ENCODE measurements at regions not wholly inside any gene's neighbourhood (a gene's known extent, or its start where the extent isn't known, plus 50 kb on each side); places are given as distances from the start of the nearest gene placed in this dataset.

GRCh38 chr6:156538875-156539660, 238.1 kb upstream of the ARID1B start:
- FAIRE-seq (no peak), DNase-seq (ENCODE audit: low read depth) (no peak)
- no peak for TF ChIP-seq CTCF (IDR thresholded peaks at IDR 0.05; ENCODE audit: insufficient read depth, low read length, severe bottlenecking)
- Histone ChIP-seq H3K4me3 (ENCODE audit: low read depth, low read length) (no peak overlapping the region), H3K27me3 (ENCODE audit: control insufficient read depth, insufficient read depth, low read length) (no peaks in the 10 kb centered on the region), H3K36me3 (ENCODE audit: control insufficient read depth, insufficient read depth, low read length) (no peaks in the 10 kb centered on the region)

- no peaks in the 10 kb centered on the region for H3K36me3 ChIP-seq (ENCODE audit: control insufficient read depth, insufficient read depth, low read length)
- DNase-seq (ENCODE audit: low read depth) (no peak), FAIRE-seq (no peak)
- no peaks in the 10 kb centered on the region for H3K27me3 ChIP-seq (ENCODE audit: control insufficient read depth, insufficient read depth, low read length)
- no peak for TF ChIP-seq CTCF (IDR thresholded peaks at IDR 0.05; ENCODE audit: insufficient read depth, low read length, severe bottlenecking)
- no peak overlapping the region for H3K4me3 ChIP-seq (ENCODE audit: low read depth, low read length)
Measured at GRCh38 chr6:156534594-156534993, 242.6 kb upstream of the ARID1B start.

GRCh38 chr6:156533872-156534524, 243.2 kb upstream of the ARID1B start:
- no peaks in the 10 kb centered on the region for H3K27me3 ChIP-seq (ENCODE audit: control insufficient read depth, insufficient read depth, low read length)
- no peak for FAIRE-seq
- no peak for DNase-seq (ENCODE audit: low read depth)
- H3K36me3 ChIP-seq (ENCODE audit: control insufficient read depth, insufficient read depth, low read length): no peaks in the 10 kb centered on the region
- TF ChIP-seq CTCF (IDR thresholded peaks at IDR 0.05; ENCODE audit: insufficient read depth, low read length, severe bottlenecking): no peak
- H3K4me3 ChIP-seq (ENCODE audit: low read depth, low read length): no peak overlapping the region

GRCh38 chr6:156526081-156526480, 251.1 kb upstream of the ARID1B start:
- no peaks in the 10 kb centered on the region for H3K27me3 ChIP-seq (ENCODE audit: control insufficient read depth, insufficient read depth, low read length)
- no peak for TF ChIP-seq CTCF (IDR thresholded peaks at IDR 0.05; ENCODE audit: insufficient read depth, low read length, severe bottlenecking)
- H3K4me3 ChIP-seq (ENCODE audit: low read depth, low read length): no peak overlapping the region
- DNase-seq (ENCODE audit: low read depth) (no peak), FAIRE-seq (no peak)
- H3K36me3 ChIP-seq (ENCODE audit: control insufficient read depth, insufficient read depth, low read length): no peaks in the 10 kb centered on the region

- no peaks in the 10 kb centered on the region for H3K27me3 ChIP-seq (ENCODE audit: control insufficient read depth, insufficient read depth, low read length)
- no peak for TF ChIP-seq CTCF (IDR thresholded peaks at IDR 0.05; ENCODE audit: insufficient read depth, low read length, severe bottlenecking)
- DNase-seq (ENCODE audit: low read depth) (no peak), FAIRE-seq (no peak)
- H3K36me3 ChIP-seq (ENCODE audit: control insufficient read depth, insufficient read depth, low read length): no peaks in the 10 kb centered on the region
- H3K4me3 ChIP-seq (ENCODE audit: low read depth, low read length): no peak overlapping the region
Measured at GRCh38 chr6:156525541-156525940, 251.6 kb upstream of the ARID1B start.
